Tibial artery (tissue), 4 donors: ENCODE measurements at regions not wholly inside any gene's neighbourhood (a gene's known extent, or its start where the extent isn't known, plus 50 kb on each side); places are given as distances from the start of the nearest gene placed in this dataset.
"Not testable (repeated sequence)": the region's sequence is repeated elsewhere in the genome, so short reads cannot be mapped to it uniquely, and the experiment has no call there.

ENCODE experiments used
- DNase-seq, 2 donors: peaks; one replicate each; pipeline ENCODE4 v3.0.0-alpha.2; 2019
- H3K27ac ChIP-seq, 2 donors: fragments of 200-600 bp; sonication (generic) in 1 of 2; 1 replicate in 1 of 2; 2 replicates in 1 of 2; pipeline ENCODE4 v1.5.1; 2018 to 2019; ENCODE audit warnings: mild to moderate bottlenecking in 1 of 2
- H3K27me3 ChIP-seq, 2 donors: fragments of 200-600 bp; sonication (generic) in 1 of 2; one replicate each; pipeline versions ENCODE4 v1.5.1 to v1.6.0; 2016 to 2019
- H3K36me3 ChIP-seq, 3 donors: fragments of 200-600 bp; sonication (generic) in 2 of 3; one replicate each; pipeline ENCODE4 v1.5.1; 2016 to 2019; ENCODE audit warnings: mild to moderate bottlenecking in 2 of 3
- H3K4me1 ChIP-seq, 4 donors: fragments of 200-600 bp; sonication (generic) in 2 of 4; 1 replicate in 3 of 4; 2 replicates in 1 of 4; pipeline ENCODE4 v1.5.1; 2016 to 2019
- H3K4me3 ChIP-seq, 2 donors: fragments of 200-600 bp; sonication (generic) in 1 of 2; 1 replicate in 1 of 2; 2 replicates in 1 of 2; pipeline ENCODE4 v1.5.1; 2018 to 2019; ENCODE audit warnings: mild to moderate bottlenecking in 2 of 2
- H3K9me3 ChIP-seq, 3 donors: fragments of 200-600 bp; sonication (generic) in 1 of 3; one replicate each; pipeline ENCODE4 v1.5.1; 2016 to 2019
- CTCF ChIP-seq, 2 experiments: fragments of 200-600 bp in 1 of 2; fragments of 450-650 bp in 1 of 2; IDR thresholded peaks; one replicate each; pipeline ENCODE4 v1.5.1; 2017 to 2019; ENCODE audit warnings: antibody characterized with exemption in 2 of 2, mild to moderate bottlenecking in 1 of 2, moderate library complexity in 1 of 2
- intact Hi-C: fragments of 100-400 bp; cut with DNase I; formaldehyde crosslinking; loops from one replicate; pipeline ENCODE4 v1.15.0; 2023; ENCODE audit warnings: low total_unique reads

GRCh38 chr16:52123061-52123839 is 423.7 kb downstream of the TOX3 start:
- DNase-seq, result no peak

GRCh38 chr16:52117171-52117570 is 429.8 kb downstream of the TOX3 start:
- H3K4me1 ChIP-seq, result no peaks in the 10 kb centered on the region
- no peak for TF ChIP-seq CTCF (IDR thresholded peaks at IDR 0.05)
- peaks cover 0 to 3% (median 0%) of the 10 kb centered on the region in 3 donors for H3K9me3 ChIP-seq
- no peak for DNase-seq
- H3K36me3 ChIP-seq, result no peaks in the 10 kb centered on the region
- H3K4me3 ChIP-seq, result no peak overlapping the region
- no peaks in the 10 kb centered on the region for H3K27me3 ChIP-seq
- intact Hi-C loops, result no loop called here
- H3K27ac ChIP-seq, result no peak overlapping the region

More at GRCh38 chr16:52123061-52123839, 423.7 kb downstream of the TOX3 start:
- no peak for TF ChIP-seq CTCF (IDR thresholded peaks at IDR 0.05)
- Histone ChIP-seq H3K9me3 (peaks cover 0 to 3% (median 0%) of the 10 kb centered on the region in 3 donors), H3K4me1 (no peaks in the 10 kb centered on the region), H3K4me3 (no peak overlapping the region), H3K27ac (no peak overlapping the region), H3K27me3 (no peaks in the 10 kb centered on the region), H3K36me3 (no peaks in the 10 kb centered on the region)
- intact Hi-C loops, result no loop called here

GRCh38 chr16:52114379-52114778 is 432.6 kb downstream of the TOX3 start:
- Histone ChIP-seq H3K27ac (no peak overlapping the region), H3K27me3 (no peaks in the 10 kb centered on the region), H3K4me3 (no peak overlapping the region), H3K9me3 (no peaks in the 10 kb centered on the region), H3K4me1 (no peaks in the 10 kb centered on the region), H3K36me3 (no peaks in the 10 kb centered on the region)
- TF ChIP-seq CTCF (IDR thresholded peaks at IDR 0.05), result no peak
- no peak for DNase-seq
- intact Hi-C loops, result no loop called here

- no peak for TF ChIP-seq CTCF (IDR thresholded peaks at IDR 0.05)
- no peak for DNase-seq
- Histone ChIP-seq H3K27me3 (no peaks in the 10 kb centered on the region), H3K4me3 (no peak overlapping the region), H3K9me3 (no peaks in the 10 kb centered on the region), H3K36me3 (no peaks in the 10 kb centered on the region), H3K27ac (no peak overlapping the region), H3K4me1 (no peaks in the 10 kb centered on the region)
- intact Hi-C loops, result no loop called here
Measured at GRCh38 chr16:52113533-52114183, 433.3 kb downstream of the TOX3 start.

- H3K27ac ChIP-seq, H3K4me3 ChIP-seq, H3K27me3 ChIP-seq, H3K4me1 ChIP-seq, H3K36me3 ChIP-seq, H3K9me3 ChIP-seq, intact Hi-C loops, DNase-seq: not testable (repeated sequence)
Measured at GRCh38 chr16:52104993-52105392, 441.9 kb downstream of the TOX3 start.

- Histone ChIP-seq H3K9me3 (no peaks in the 10 kb centered on the region), H3K27ac (no peak overlapping the region), H3K27me3 (no peaks in the 10 kb centered on the region), H3K4me3 (no peak overlapping the region), H3K36me3 (no peaks in the 10 kb centered on the region), H3K4me1 (no peaks in the 10 kb centered on the region)
- no peak for DNase-seq
- TF ChIP-seq CTCF (IDR thresholded peaks at IDR 0.05), result no peak
- intact Hi-C loops, result no loop called here
Measured at GRCh38 chr16:52103791-52104190, 443.2 kb downstream of the TOX3 start.
